Stimulated activated naive B cell treated with anti-CD40 and anti-IgM and Interleukin-4, amounts not matched to agents 10 μg/mL and 1 μg/mL and 100 μg/mL, for 72 hours (primary cell): ENCODE measurements at regions not wholly inside any gene's neighbourhood (a gene's known extent, or its start where the extent isn't known, plus 50 kb on each side); places are given as distances from the start of the nearest gene placed in this dataset.
"Not testable (repeated sequence)": the region's sequence is repeated elsewhere in the genome, so short reads cannot be mapped to it uniquely, and the experiment has no call there.

Experiments used
- ATAC-seq, 2 donors: fragments of 150-1000 bp; cut with Tn5 transposase; replicated peaks; 2 replicates each; pipeline ENCODE4 v1.10.0; 2021; ENCODE audit warnings: moderate library complexity in 1 of 2
- DNase-seq: peaks from one replicate; pipeline ENCODE4 v3.0.0; 2021
- H3K27ac Mint-ChIP-seq: one replicate; pipeline ENCODE4 v1.8.0; 2022; ENCODE audit warnings: mild to moderate bottlenecking, mixed read lengths
- H3K27me3 Mint-ChIP-seq, 2 donors: one replicate each; pipeline ENCODE4 v1.8.0; 2022; ENCODE audit warnings: mixed read lengths in 2 of 2
- H3K36me3 Mint-ChIP-seq, 2 donors: one replicate each; pipeline ENCODE4 v1.8.0; 2022; ENCODE audit warnings: mixed read lengths in 2 of 2, mild to moderate bottlenecking in 1 of 2
- H3K4me1 Mint-ChIP-seq, 2 donors: one replicate each; pipeline ENCODE4 v1.8.0; 2022; ENCODE audit warnings: mixed read lengths in 2 of 2, mild to moderate bottlenecking in 1 of 2
- H3K4me3 Mint-ChIP-seq, 2 donors: one replicate each; pipeline ENCODE4 v1.8.0; 2022; ENCODE audit warnings: mild to moderate bottlenecking in 2 of 2, mixed read lengths in 2 of 2, moderate library complexity in 1 of 2
- H3K9me3 Mint-ChIP-seq, 2 donors: one replicate each; pipeline ENCODE4 v1.8.0; 2022; ENCODE audit warnings: mixed read lengths in 2 of 2, mild to moderate bottlenecking in 1 of 2

- Mint-ChIP-seq H3K36me3 (no peaks in the 10 kb centered on the region), H3K27me3 (no peaks in the 10 kb centered on the region), H3K27ac (no peak overlapping the region), H3K4me3 (no peak overlapping the region), H3K4me1 (no peaks in the 10 kb centered on the region), H3K9me3 (peaks cover 0 to 4% of the 10 kb centered on the region in 2 donors)
- no peak for ATAC-seq
- no peak for DNase-seq
Measured at GRCh38 chr2:14479486-14479885, 153.0 kb upstream of the LRATD1 start.

- ATAC-seq: no peak
- Mint-ChIP-seq H3K27ac (no peak overlapping the region), H3K4me1 (no peaks in the 10 kb centered on the region), H3K36me3 (no peaks in the 10 kb centered on the region), H3K4me3 (no peak overlapping the region), H3K27me3 (no peaks in the 10 kb centered on the region), H3K9me3 (peaks cover 0 to 4% of the 10 kb centered on the region in 2 donors)
- DNase-seq: no peak
Measured at GRCh38 chr2:14480120-14480519, 152.4 kb upstream of the LRATD1 start.

- H3K9me3 Mint-ChIP-seq: peaks cover 0 to 5% of the 10 kb centered on the region in 2 donors
- no peaks in the 10 kb centered on the region for H3K27me3 Mint-ChIP-seq
- no peaks in the 10 kb centered on the region for H3K4me1 Mint-ChIP-seq
- no peak for ATAC-seq
- H3K36me3 Mint-ChIP-seq: no peaks in the 10 kb centered on the region
- DNase-seq: no peak
- no peak overlapping the region for H3K27ac Mint-ChIP-seq
- no peak overlapping the region for H3K4me3 Mint-ChIP-seq
Measured at GRCh38 chr2:14480906-14481305, 151.6 kb upstream of the LRATD1 start.

- Mint-ChIP-seq H3K27me3 (no peaks in the 10 kb centered on the region), H3K36me3 (no peaks in the 10 kb centered on the region), H3K27ac (no peak overlapping the region), H3K9me3 (peaks cover 0 to under 1% of the 10 kb centered on the region in 2 donors), H3K4me1 (no peaks in the 10 kb centered on the region), H3K4me3 (no peak overlapping the region)
- ATAC-seq (no peak), DNase-seq (no peak)
Measured at GRCh38 chr2:14492920-14493503, 139.5 kb upstream of the LRATD1 start.

- DNase-seq (no peak), ATAC-seq (no peak)
- Mint-ChIP-seq H3K27me3 (no peaks in the 10 kb centered on the region), H3K27ac (no peak overlapping the region), H3K9me3 (no peaks in the 10 kb centered on the region), H3K4me1 (no peaks in the 10 kb centered on the region), H3K4me3 (no peak overlapping the region), H3K36me3 (no peaks in the 10 kb centered on the region)
Measured at GRCh38 chr2:14494759-14495158, 137.8 kb upstream of the LRATD1 start.

GRCh38 chr2:14501061-14501460 is 131.5 kb upstream of the LRATD1 start:
- DNase-seq (no peak), ATAC-seq (no peak)
- Mint-ChIP-seq H3K9me3 (peaks cover 0 to 3% of the 10 kb centered on the region in 2 donors), H3K4me1 (no peaks in the 10 kb centered on the region), H3K27ac (no peak overlapping the region), H3K27me3 (no peaks in the 10 kb centered on the region), H3K4me3 (no peak overlapping the region), H3K36me3 (no peaks in the 10 kb centered on the region)

GRCh38 chr2:14506955-14507354 is 125.6 kb upstream of the LRATD1 start:
- H3K4me3 Mint-ChIP-seq, DNase-seq: not testable (repeated sequence)

GRCh38 chr2:14511541-14511940 is 121.0 kb upstream of the LRATD1 start:
- Mint-ChIP-seq H3K9me3 (peaks cover 0 to 3% of the 10 kb centered on the region in 2 donors), H3K4me1 (no peaks in the 10 kb centered on the region), H3K36me3 (no peaks in the 10 kb centered on the region), H3K27ac (no peak overlapping the region), H3K27me3 (no peaks in the 10 kb centered on the region), H3K4me3 (no peak overlapping the region)
- ATAC-seq (no peak), DNase-seq (no peak)

More at GRCh38 chr2:14506955-14507354, 125.6 kb upstream of the LRATD1 start:
- not testable (repeated sequence) for H3K27ac Mint-ChIP-seq, H3K4me1 Mint-ChIP-seq, H3K9me3 Mint-ChIP-seq, H3K27me3 Mint-ChIP-seq, H3K36me3 Mint-ChIP-seq, ATAC-seq

GRCh38 chr2:14513903-14514302 is 118.6 kb upstream of the LRATD1 start:
- Mint-ChIP-seq H3K9me3 (peaks cover 3 to 5% of the 10 kb centered on the region in 2 donors), H3K4me3 (no peak overlapping the region), H3K27ac (no peak overlapping the region), H3K27me3 (no peaks in the 10 kb centered on the region), H3K4me1 (peaks cover 0 to 2% of the 10 kb centered on the region in 2 donors), H3K36me3 (no peaks in the 10 kb centered on the region)
- no peak for ATAC-seq
- DNase-seq: no peak

GRCh38 chr2:14516844-14517243 is 115.7 kb upstream of the LRATD1 start:
- H3K36me3 Mint-ChIP-seq: no peaks in the 10 kb centered on the region
- ATAC-seq (peak; percentile 46 to 60), DNase-seq (no peak)
- H3K27me3 Mint-ChIP-seq: no peaks in the 10 kb centered on the region
- peaks cover 5% of the 10 kb centered on the region in 2 donors for H3K9me3 Mint-ChIP-seq
- H3K27ac Mint-ChIP-seq: no peak overlapping the region
- H3K4me3 Mint-ChIP-seq: no peak overlapping the region
- H3K4me1 Mint-ChIP-seq: peaks cover 0 to 2% of the 10 kb centered on the region in 2 donors

- H3K36me3 Mint-ChIP-seq: no peaks in the 10 kb centered on the region
- no peak overlapping the region for H3K27ac Mint-ChIP-seq
- H3K9me3 Mint-ChIP-seq: peaks cover 7 to 9% of the 10 kb centered on the region in 2 donors
- no peak overlapping the region for H3K4me3 Mint-ChIP-seq
- ATAC-seq: no peak
- no peak for DNase-seq
- no peaks in the 10 kb centered on the region for H3K27me3 Mint-ChIP-seq
- peaks cover 0 to 2% of the 10 kb centered on the region in 2 donors for H3K4me1 Mint-ChIP-seq
Measured at GRCh38 chr2:14517731-14518130, 114.8 kb upstream of the LRATD1 start.

- no peak for ATAC-seq
- no peak overlapping the region for H3K27ac Mint-ChIP-seq
- no peaks in the 10 kb centered on the region for H3K27me3 Mint-ChIP-seq
- H3K9me3 Mint-ChIP-seq: peaks cover 7 to 13% of the 10 kb centered on the region in 2 donors
- no peak overlapping the region for H3K4me3 Mint-ChIP-seq
- peaks cover 0 to 2% of the 10 kb centered on the region in 2 donors for H3K4me1 Mint-ChIP-seq
- no peaks in the 10 kb centered on the region for H3K36me3 Mint-ChIP-seq
- no peak for DNase-seq
Measured at GRCh38 chr2:14520385-14520945, 112.1 kb upstream of the LRATD1 start.

- no peaks in the 10 kb centered on the region for H3K4me1 Mint-ChIP-seq
- H3K4me3 Mint-ChIP-seq: no peak overlapping the region
- H3K36me3 Mint-ChIP-seq: no peaks in the 10 kb centered on the region
- peaks cover 8 to 11% of the 10 kb centered on the region in 2 donors for H3K9me3 Mint-ChIP-seq
- DNase-seq (no peak), ATAC-seq (no peak)
- H3K27me3 Mint-ChIP-seq: no peaks in the 10 kb centered on the region
- no peak overlapping the region for H3K27ac Mint-ChIP-seq
Measured at GRCh38 chr2:14524041-14524802, 108.3 kb upstream of the LRATD1 start.

GRCh38 chr2:14524803-14525080 is 107.8 kb upstream of the LRATD1 start:
- Mint-ChIP-seq H3K9me3 (peaks cover 8 to 11% of the 10 kb centered on the region in 2 donors), H3K27ac (no peak overlapping the region), H3K27me3 (no peaks in the 10 kb centered on the region), H3K36me3 (no peaks in the 10 kb centered on the region), H3K4me3 (no peak overlapping the region), H3K4me1 (no peaks in the 10 kb centered on the region)
- ATAC-seq: no peak
- no peak for DNase-seq

- H3K4me3 Mint-ChIP-seq: no peak overlapping the region
- no peaks in the 10 kb centered on the region for H3K27me3 Mint-ChIP-seq
- peaks cover 0 to 6% of the 10 kb centered on the region in 2 donors for H3K9me3 Mint-ChIP-seq
- H3K27ac Mint-ChIP-seq: no peak overlapping the region
- H3K4me1 Mint-ChIP-seq: no peaks in the 10 kb centered on the region
- no peak for DNase-seq
- no peaks in the 10 kb centered on the region for H3K36me3 Mint-ChIP-seq
- no peak for ATAC-seq
Measured at GRCh38 chr2:14530506-14530905, 102.0 kb upstream of the LRATD1 start.
